Thoracic aorta (tissue), 2 donors: ENCODE measurements at regions not wholly inside any gene's neighbourhood (a gene's known extent, or its start where the extent isn't known, plus 50 kb on each side); places are given as distances from the start of the nearest gene placed in this dataset.

Experiments used
- ATAC-seq: fragments of 150-250 bp; one replicate; pipeline ENCODE4 v1.8.0; 2017; ENCODE audit warnings: low read depth; ENCODE audit not compliant: insufficient number of reproducible peaks, low FRiP score
- DNase-seq: peaks from one replicate; pipeline ENCODE4 v3.0.0-alpha.2; 2020; ENCODE audit warnings: low spot score
- H3K27ac ChIP-seq, 2 donors: fragments of 200-600 bp; sonication (generic); 1 replicate in 1 of 2; 2 replicates in 1 of 2; pipeline ENCODE4 v1.5.1; 2016; ENCODE audit warnings: mild to moderate bottlenecking in 2 of 2, moderate library complexity in 2 of 2
- H3K27me3 ChIP-seq: fragments of 200-600 bp; sonication (generic); replicated peaks from 2 replicates; pipeline ENCODE4 v1.6.0; 2016; ENCODE audit warnings: mild to moderate bottlenecking; ENCODE audit not compliant: insufficient read depth
- H3K36me3 ChIP-seq: fragments of 200-600 bp; sonication (generic); one replicate; pipeline ENCODE4 v1.5.1; 2016
- H3K4me1 ChIP-seq, 2 donors: fragments of 200-600 bp; sonication (generic); 1 replicate in 1 of 2; 2 replicates in 1 of 2; pipeline versions ENCODE4 v1.5.1 to v1.6.0; 2016; ENCODE audit warnings: low read depth in 2 of 2, mild to moderate bottlenecking in 1 of 2; ENCODE audit not compliant: control insufficient read depth in 1 of 2
- H3K4me3 ChIP-seq: fragments of 200-600 bp; sonication (generic); 2 replicates; pipeline ENCODE4 v1.5.1; 2016; ENCODE audit warnings: mild to moderate bottlenecking
- H3K9me3 ChIP-seq: fragments of 200-600 bp; sonication (generic); 2 replicates; pipeline ENCODE4 v1.5.1; 2016
- TF ChIP-seq, protein P1 (sequence below): fragments of 200-600 bp; sonication (generic); IDR thresholded peaks from one replicate; pipeline ENCODE4 v1.5.1; 2019; ENCODE audit warnings: antibody characterized with exemption

GRCh38 chr1:55355549-55355948 is 140.4 kb upstream of the USP24 start:
- Histone ChIP-seq H3K27ac (no peak overlapping the region), H3K27me3 (no peaks in the 10 kb centered on the region), H3K9me3 (no peaks in the 10 kb centered on the region), H3K4me1 (no peaks in the 10 kb centered on the region), H3K4me3 (no peak overlapping the region), H3K36me3 (no peaks in the 10 kb centered on the region)
- no peak for DNase-seq
- no peak for ATAC-seq
- TF ChIP-seq, protein P1, sequence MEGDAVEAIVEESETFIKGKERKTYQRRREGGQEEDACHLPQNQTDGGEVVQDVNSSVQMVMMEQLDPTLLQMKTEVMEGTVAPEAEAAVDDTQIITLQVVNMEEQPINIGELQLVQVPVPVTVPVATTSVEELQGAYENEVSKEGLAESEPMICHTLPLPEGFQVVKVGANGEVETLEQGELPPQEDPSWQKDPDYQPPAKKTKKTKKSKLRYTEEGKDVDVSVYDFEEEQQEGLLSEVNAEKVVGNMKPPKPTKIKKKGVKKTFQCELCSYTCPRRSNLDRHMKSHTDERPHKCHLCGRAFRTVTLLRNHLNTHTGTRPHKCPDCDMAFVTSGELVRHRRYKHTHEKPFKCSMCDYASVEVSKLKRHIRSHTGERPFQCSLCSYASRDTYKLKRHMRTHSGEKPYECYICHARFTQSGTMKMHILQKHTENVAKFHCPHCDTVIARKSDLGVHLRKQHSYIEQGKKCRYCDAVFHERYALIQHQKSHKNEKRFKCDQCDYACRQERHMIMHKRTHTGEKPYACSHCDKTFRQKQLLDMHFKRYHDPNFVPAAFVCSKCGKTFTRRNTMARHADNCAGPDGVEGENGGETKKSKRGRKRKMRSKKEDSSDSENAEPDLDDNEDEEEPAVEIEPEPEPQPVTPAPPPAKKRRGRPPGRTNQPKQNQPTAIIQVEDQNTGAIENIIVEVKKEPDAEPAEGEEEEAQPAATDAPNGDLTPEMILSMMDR = no peak

DNA sequence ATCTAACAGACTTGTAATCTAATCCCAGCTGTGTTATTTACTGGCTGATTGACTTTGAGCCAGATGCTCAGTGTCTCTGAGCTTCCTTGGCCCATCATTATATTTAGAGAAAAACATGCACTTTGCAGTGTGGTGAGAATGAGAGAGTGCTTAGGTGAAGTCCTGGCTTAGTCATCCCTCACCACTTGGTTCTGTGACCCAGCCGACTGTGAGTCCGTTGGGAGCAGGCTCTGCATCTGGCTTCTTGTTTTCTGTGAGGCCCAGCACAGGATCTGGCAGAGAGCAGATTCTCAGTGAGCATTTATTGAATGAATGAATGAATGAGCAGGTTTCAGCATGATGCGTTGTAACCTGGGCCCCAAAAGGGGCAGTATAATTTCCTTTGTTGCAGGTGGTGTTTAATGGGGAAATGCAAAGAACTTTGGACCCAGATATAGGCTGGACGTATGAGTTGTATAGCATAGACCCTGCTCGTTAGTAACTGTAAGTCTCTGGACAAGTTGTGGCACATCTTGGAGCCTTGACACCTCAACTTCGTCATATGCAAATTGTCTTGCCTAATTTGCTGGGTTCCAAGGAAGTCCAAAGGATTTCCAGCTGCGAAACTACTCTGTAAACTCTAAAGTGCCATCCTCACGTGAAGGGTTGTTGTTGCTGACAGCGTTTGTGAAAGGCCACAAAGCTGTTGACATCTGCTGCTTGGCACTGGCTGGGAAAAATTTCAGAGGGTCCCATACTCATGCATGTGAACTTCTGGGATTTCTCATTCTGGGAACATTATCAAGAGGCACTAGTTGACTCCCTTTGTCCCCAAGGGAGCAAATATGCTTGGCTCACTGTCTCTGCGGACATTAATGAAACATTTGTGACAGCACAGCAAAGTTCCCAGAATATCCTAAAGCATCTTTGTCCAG is 138.8 kb upstream of the USP24 start:
- TF ChIP-seq, protein P1 = no peak
- Histone ChIP-seq H3K9me3 (no peaks in the 10 kb centered on the region), H3K27me3 (no peaks in the 10 kb centered on the region), H3K27ac (no peak overlapping the region), H3K36me3 (no peaks in the 10 kb centered on the region), H3K4me1 (no peaks in the 10 kb centered on the region), H3K4me3 (no peak overlapping the region)
- ATAC-seq (no peak), DNase-seq (no peak)

DNA sequence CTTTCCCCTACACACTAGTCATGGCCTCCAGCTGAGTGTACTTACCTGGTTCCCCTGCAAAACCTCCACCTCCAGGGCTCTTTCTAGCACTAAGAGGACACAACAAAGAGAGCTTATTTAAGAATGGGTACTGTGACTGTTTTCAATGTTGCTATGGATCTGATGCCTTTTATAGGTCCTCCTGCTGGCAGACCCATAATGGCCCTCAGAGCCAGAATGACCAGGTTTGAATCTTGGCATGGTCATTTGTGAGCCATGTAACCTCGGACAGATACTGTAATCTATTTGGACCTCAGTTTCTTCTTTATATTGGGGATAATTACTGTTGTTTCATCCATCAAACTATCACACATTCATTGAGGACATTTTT is 137.6 kb upstream of the USP24 start:
- TF ChIP-seq, protein P1 = no peak
- Histone ChIP-seq H3K36me3 (no peaks in the 10 kb centered on the region), H3K27ac (no peak overlapping the region), H3K4me1 (no peaks in the 10 kb centered on the region), H3K4me3 (no peak overlapping the region), H3K27me3 (no peaks in the 10 kb centered on the region), H3K9me3 (no peaks in the 10 kb centered on the region)
- no peak for ATAC-seq
- DNase-seq = no peak

- H3K4me1 ChIP-seq = no peaks in the 10 kb centered on the region
- DNase-seq = no peak
- no peaks in the 10 kb centered on the region for H3K9me3 ChIP-seq
- TF ChIP-seq, protein P1 = no peak
- no peaks in the 10 kb centered on the region for H3K27me3 ChIP-seq
- H3K36me3 ChIP-seq = no peaks in the 10 kb centered on the region
- H3K4me3 ChIP-seq = no peak overlapping the region
- H3K27ac ChIP-seq = no peak overlapping the region
- no peak for ATAC-seq
Measured at GRCh38 chr1:55352080-55352810, 137.1 kb upstream of the USP24 start.

- ATAC-seq (no peak), DNase-seq (no peak)
- no peaks in the 10 kb centered on the region for H3K9me3 ChIP-seq
- TF ChIP-seq, protein P1 = no peak
- H3K27ac ChIP-seq = no peak overlapping the region
- H3K27me3 ChIP-seq = no peaks in the 10 kb centered on the region
- H3K4me1 ChIP-seq = no peaks in the 10 kb centered on the region
- H3K4me3 ChIP-seq = no peak overlapping the region
- H3K36me3 ChIP-seq = no peaks in the 10 kb centered on the region
Measured at GRCh38 chr1:55348356-55348755, 133.2 kb upstream of the USP24 start.
